GM23338 (cell line): ENCODE measurements at regions not wholly inside any gene's neighbourhood (a gene's known extent, or its start where the extent isn't known, plus 50 kb on each side); places are given as distances from the start of the nearest gene placed in this dataset.

ENCODE experiments used
- ATAC-seq: fragments of 200-7000 bp; cut with Tn5 transposase; 3 replicates; pipeline ENCODE4 v1.9.1; 2020
- DNase-seq: peaks from one replicate; pipeline ENCODE4 v3.0.0-alpha.2; 2015; ENCODE audit warnings: low spot score
- H2AFZ ChIP-seq: fragments of 200-600 bp; sonication (generic); 2 replicates; pipeline ENCODE4 v1.8.0; 2016; ENCODE audit warnings: antibody characterized with exemption, mild to moderate bottlenecking, moderate library complexity
- H3F3A ChIP-seq: fragments of 200-600 bp; sonication (generic); replicated peaks from 2 replicates; pipeline ENCODE4 v1.8.0; 2017; ENCODE audit warnings: antibody characterized with exemption, mixed run types, low read depth
- H3K27ac ChIP-seq: fragments of 200-600 bp; sonication (generic); 2 replicates; pipeline ENCODE4 v1.6.1; 2016; ENCODE audit warnings: low read depth
- H3K27me3 ChIP-seq: fragments of 200-600 bp; sonication (generic); 2 replicates; pipeline ENCODE4 v1.8.0; 2016; ENCODE audit warnings: mild to moderate bottlenecking, mixed run types, moderate library complexity; ENCODE audit not compliant: insufficient read depth
- H3K36me3 ChIP-seq: fragments of 200-600 bp; sonication (generic); 2 replicates; pipeline ENCODE4 v1.8.0; 2016; ENCODE audit warnings: mild to moderate bottlenecking; ENCODE audit not compliant: insufficient read depth
- H3K4me1 ChIP-seq: fragments of 200-600 bp; sonication (generic); 2 replicates; pipeline ENCODE4 v1.8.0; 2016; ENCODE audit warnings: mild to moderate bottlenecking, moderate library complexity; ENCODE audit not compliant: insufficient read depth
- H3K4me2 ChIP-seq: fragments of 200-600 bp; sonication (generic); 2 replicates; pipeline ENCODE4 v1.7.1; 2017; ENCODE audit warnings: mixed run types
- H3K4me3 ChIP-seq: fragments of 200-600 bp; sonication (generic); 2 replicates; pipeline ENCODE4 v1.6.1; 2016; ENCODE audit warnings: mixed run types
- H3K79me2 ChIP-seq: fragments of 200-600 bp; sonication (generic); replicated peaks from 2 replicates; pipeline ENCODE4 v1.8.0; 2017; ENCODE audit warnings: mild to moderate bottlenecking; ENCODE audit not compliant: insufficient read depth
- H3K9me2 ChIP-seq: fragments of 200-600 bp; sonication (generic); 2 replicates; pipeline ENCODE4 v1.8.0; 2017; ENCODE audit not compliant: insufficient read depth
- H4K20me1 ChIP-seq: fragments of 200-600 bp; sonication (generic); replicated peaks from 2 replicates; pipeline ENCODE4 v1.8.0; 2017; ENCODE audit warnings: mild to moderate bottlenecking; ENCODE audit not compliant: insufficient read depth
- H3K27ac Mint-ChIP-seq: 2 replicates; pipeline ENCODE4 v1.8.0; 2020; ENCODE audit warnings: inconsistent platforms, mild to moderate bottlenecking, moderate library complexity, mixed read lengths
- H3K27me3 Mint-ChIP-seq: 3 replicates; pipeline ENCODE4 v1.8.0; 2022; ENCODE audit warnings: low read depth, mild to moderate bottlenecking, moderate library complexity, mixed read lengths, inconsistent platforms; ENCODE audit not compliant: insufficient read depth, poor library complexity
- H3K36me3 Mint-ChIP-seq: 3 replicates; pipeline ENCODE4 v1.8.0; 2021; ENCODE audit warnings: low read depth, mild to moderate bottlenecking, inconsistent platforms, moderate library complexity, mixed read lengths
- H3K4me1 Mint-ChIP-seq: 3 replicates; pipeline ENCODE4 v1.8.0; 2020; ENCODE audit warnings: mild to moderate bottlenecking, inconsistent platforms, mixed read lengths
- H3K4me3 Mint-ChIP-seq: 3 replicates; pipeline ENCODE4 v1.8.0; 2021; ENCODE audit warnings: moderate library complexity, mild to moderate bottlenecking, inconsistent platforms, mixed read lengths
- H3K9me3 Mint-ChIP-seq: 3 replicates; pipeline ENCODE4 v1.8.0; 2020; ENCODE audit warnings: moderate library complexity, mild to moderate bottlenecking, inconsistent platforms, mixed read lengths
- CREB1 ChIP-seq: fragments of 250-450 bp; sonication (Bioruptor Pico); IDR thresholded peaks from 2 replicates; pipeline ENCODE4 v1.5.0; 2020; ENCODE audit warnings: low read depth, mild to moderate bottlenecking, moderate library complexity
- EZH2 ChIP-seq: fragments of 200-600 bp; sonication (generic); IDR thresholded peaks from one replicate; pipeline ENCODE4 v1.8.0; 2017; ENCODE audit warnings: antibody characterized with exemption, mild to moderate bottlenecking, low read depth; ENCODE audit not compliant: unreplicated experiment
- EZH2phosphoT487 ChIP-seq: fragments of 200-600 bp; sonication (generic); IDR thresholded peaks from one replicate; pipeline ENCODE4 v1.8.1; 2018; ENCODE audit warnings: antibody characterized with exemption; ENCODE audit not compliant: unreplicated experiment
- JUNB ChIP-seq: IDR thresholded peaks from one replicate; pipeline ENCODE4 v1.6.1; 2016; ENCODE audit warnings: antibody characterized with exemption; ENCODE audit not compliant: unreplicated experiment
- NANOG ChIP-seq: IDR thresholded peaks from 2 replicates; pipeline ENCODE4 v1.6.1; 2016; ENCODE audit warnings: antibody characterized with exemption, borderline replicate concordance
- POLR2AphosphoS5 ChIP-seq: IDR thresholded peaks from 2 replicates; pipeline ENCODE4 v1.6.1; 2016; ENCODE audit warnings: antibody characterized with exemption, low read depth
- STAT1 ChIP-seq: IDR thresholded peaks from one replicate; pipeline ENCODE4 v1.6.1; 2016; ENCODE audit warnings: antibody characterized with exemption; ENCODE audit not compliant: unreplicated experiment
- ZNF114 ChIP-seq: fragments of 250-450 bp; sonication (Bioruptor Pico); IDR thresholded peaks from 2 replicates; pipeline ENCODE4 v1.5.0; 2020; ENCODE audit warnings: mild to moderate bottlenecking, moderate library complexity
- ZNF331 ChIP-seq: fragments of 250-450 bp; sonication (Bioruptor Pico); IDR thresholded peaks from 2 replicates; pipeline ENCODE4 v1.5.0; 2020; ENCODE audit warnings: low read depth, mild to moderate bottlenecking, moderate library complexity
- TF ChIP-seq, protein P1 (sequence below), 2 experiments: fragments of 200-600 bp in 1 of 2; sonication (generic) in 1 of 2; conservative IDR thresholded peaks; 2 replicates each; pipeline versions ENCODE4 v1.5.1 to v1.6.1; 2016 to 2017; ENCODE audit warnings: antibody characterized with exemption in 2 of 2, low read depth in 2 of 2, mild to moderate bottlenecking in 2 of 2, moderate library complexity in 1 of 2
- TF ChIP-seq, protein P2 (sequence below): IDR thresholded peaks from one replicate; pipeline ENCODE4 v1.6.1; 2018; ENCODE audit warnings: antibody characterized with exemption; ENCODE audit not compliant: unreplicated experiment
- TF ChIP-seq, protein P3 (sequence below): fragments of 250-450 bp; sonication (Bioruptor Pico); IDR thresholded peaks from 2 replicates; pipeline ENCODE4 v1.5.0; 2020; ENCODE audit warnings: mild to moderate bottlenecking, moderate library complexity
- TF ChIP-seq, protein P4 (sequence below): IDR thresholded peaks from 2 replicates; pipeline ENCODE4 v1.6.1; 2016; ENCODE audit warnings: antibody characterized with exemption

- Histone ChIP-seq H3K9me2 (peaks cover 6% of the 10 kb centered on the region; the same call in 1 of the 2 replicates), H3K4me2 (no peak overlapping the region), H3F3A (no peaks in the 10 kb centered on the region), H3K79me2 (no peaks in the 10 kb centered on the region), H3K36me3 (no peaks in the 10 kb centered on the region), H3K27me3 (no peaks in the 10 kb centered on the region), H3K4me3 (no peak overlapping the region), H4K20me1 (no peaks in the 10 kb centered on the region), H2AFZ (peak overlapping the region; percentile 43; the same call in 1 of the 2 replicates), H3K27ac (no peak overlapping the region), H3K4me1 (no peaks in the 10 kb centered on the region)
- Mint-ChIP-seq H3K36me3 (no peaks in the 10 kb centered on the region), H3K27ac (no peak overlapping the region), H3K27me3 (no peaks in the 10 kb centered on the region), H3K9me3 (no peaks in the 10 kb centered on the region), H3K4me1 (no peaks in the 10 kb centered on the region), H3K4me3 (no peak overlapping the region)
- no peak for DNase-seq
- TF ChIP-seq, protein P1, sequence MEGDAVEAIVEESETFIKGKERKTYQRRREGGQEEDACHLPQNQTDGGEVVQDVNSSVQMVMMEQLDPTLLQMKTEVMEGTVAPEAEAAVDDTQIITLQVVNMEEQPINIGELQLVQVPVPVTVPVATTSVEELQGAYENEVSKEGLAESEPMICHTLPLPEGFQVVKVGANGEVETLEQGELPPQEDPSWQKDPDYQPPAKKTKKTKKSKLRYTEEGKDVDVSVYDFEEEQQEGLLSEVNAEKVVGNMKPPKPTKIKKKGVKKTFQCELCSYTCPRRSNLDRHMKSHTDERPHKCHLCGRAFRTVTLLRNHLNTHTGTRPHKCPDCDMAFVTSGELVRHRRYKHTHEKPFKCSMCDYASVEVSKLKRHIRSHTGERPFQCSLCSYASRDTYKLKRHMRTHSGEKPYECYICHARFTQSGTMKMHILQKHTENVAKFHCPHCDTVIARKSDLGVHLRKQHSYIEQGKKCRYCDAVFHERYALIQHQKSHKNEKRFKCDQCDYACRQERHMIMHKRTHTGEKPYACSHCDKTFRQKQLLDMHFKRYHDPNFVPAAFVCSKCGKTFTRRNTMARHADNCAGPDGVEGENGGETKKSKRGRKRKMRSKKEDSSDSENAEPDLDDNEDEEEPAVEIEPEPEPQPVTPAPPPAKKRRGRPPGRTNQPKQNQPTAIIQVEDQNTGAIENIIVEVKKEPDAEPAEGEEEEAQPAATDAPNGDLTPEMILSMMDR (conservative IDR thresholded peaks at IDR 0.05; ENCODE audit: low read depth in 2 of 2), result no peak
- TF ChIP-seq EZH2, result no peak
- TF ChIP-seq, protein P2, sequence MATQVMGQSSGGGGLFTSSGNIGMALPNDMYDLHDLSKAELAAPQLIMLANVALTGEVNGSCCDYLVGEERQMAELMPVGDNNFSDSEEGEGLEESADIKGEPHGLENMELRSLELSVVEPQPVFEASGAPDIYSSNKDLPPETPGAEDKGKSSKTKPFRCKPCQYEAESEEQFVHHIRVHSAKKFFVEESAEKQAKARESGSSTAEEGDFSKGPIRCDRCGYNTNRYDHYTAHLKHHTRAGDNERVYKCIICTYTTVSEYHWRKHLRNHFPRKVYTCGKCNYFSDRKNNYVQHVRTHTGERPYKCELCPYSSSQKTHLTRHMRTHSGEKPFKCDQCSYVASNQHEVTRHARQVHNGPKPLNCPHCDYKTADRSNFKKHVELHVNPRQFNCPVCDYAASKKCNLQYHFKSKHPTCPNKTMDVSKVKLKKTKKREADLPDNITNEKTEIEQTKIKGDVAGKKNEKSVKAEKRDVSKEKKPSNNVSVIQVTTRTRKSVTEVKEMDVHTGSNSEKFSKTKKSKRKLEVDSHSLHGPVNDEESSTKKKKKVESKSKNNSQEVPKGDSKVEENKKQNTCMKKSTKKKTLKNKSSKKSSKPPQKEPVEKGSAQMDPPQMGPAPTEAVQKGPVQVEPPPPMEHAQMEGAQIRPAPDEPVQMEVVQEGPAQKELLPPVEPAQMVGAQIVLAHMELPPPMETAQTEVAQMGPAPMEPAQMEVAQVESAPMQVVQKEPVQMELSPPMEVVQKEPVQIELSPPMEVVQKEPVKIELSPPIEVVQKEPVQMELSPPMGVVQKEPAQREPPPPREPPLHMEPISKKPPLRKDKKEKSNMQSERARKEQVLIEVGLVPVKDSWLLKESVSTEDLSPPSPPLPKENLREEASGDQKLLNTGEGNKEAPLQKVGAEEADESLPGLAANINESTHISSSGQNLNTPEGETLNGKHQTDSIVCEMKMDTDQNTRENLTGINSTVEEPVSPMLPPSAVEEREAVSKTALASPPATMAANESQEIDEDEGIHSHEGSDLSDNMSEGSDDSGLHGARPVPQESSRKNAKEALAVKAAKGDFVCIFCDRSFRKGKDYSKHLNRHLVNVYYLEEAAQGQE, result no peak
- TF ChIP-seq EZH2phosphoT487, result no peak
- no peak for TF ChIP-seq JUNB
- TF ChIP-seq, protein P3, sequence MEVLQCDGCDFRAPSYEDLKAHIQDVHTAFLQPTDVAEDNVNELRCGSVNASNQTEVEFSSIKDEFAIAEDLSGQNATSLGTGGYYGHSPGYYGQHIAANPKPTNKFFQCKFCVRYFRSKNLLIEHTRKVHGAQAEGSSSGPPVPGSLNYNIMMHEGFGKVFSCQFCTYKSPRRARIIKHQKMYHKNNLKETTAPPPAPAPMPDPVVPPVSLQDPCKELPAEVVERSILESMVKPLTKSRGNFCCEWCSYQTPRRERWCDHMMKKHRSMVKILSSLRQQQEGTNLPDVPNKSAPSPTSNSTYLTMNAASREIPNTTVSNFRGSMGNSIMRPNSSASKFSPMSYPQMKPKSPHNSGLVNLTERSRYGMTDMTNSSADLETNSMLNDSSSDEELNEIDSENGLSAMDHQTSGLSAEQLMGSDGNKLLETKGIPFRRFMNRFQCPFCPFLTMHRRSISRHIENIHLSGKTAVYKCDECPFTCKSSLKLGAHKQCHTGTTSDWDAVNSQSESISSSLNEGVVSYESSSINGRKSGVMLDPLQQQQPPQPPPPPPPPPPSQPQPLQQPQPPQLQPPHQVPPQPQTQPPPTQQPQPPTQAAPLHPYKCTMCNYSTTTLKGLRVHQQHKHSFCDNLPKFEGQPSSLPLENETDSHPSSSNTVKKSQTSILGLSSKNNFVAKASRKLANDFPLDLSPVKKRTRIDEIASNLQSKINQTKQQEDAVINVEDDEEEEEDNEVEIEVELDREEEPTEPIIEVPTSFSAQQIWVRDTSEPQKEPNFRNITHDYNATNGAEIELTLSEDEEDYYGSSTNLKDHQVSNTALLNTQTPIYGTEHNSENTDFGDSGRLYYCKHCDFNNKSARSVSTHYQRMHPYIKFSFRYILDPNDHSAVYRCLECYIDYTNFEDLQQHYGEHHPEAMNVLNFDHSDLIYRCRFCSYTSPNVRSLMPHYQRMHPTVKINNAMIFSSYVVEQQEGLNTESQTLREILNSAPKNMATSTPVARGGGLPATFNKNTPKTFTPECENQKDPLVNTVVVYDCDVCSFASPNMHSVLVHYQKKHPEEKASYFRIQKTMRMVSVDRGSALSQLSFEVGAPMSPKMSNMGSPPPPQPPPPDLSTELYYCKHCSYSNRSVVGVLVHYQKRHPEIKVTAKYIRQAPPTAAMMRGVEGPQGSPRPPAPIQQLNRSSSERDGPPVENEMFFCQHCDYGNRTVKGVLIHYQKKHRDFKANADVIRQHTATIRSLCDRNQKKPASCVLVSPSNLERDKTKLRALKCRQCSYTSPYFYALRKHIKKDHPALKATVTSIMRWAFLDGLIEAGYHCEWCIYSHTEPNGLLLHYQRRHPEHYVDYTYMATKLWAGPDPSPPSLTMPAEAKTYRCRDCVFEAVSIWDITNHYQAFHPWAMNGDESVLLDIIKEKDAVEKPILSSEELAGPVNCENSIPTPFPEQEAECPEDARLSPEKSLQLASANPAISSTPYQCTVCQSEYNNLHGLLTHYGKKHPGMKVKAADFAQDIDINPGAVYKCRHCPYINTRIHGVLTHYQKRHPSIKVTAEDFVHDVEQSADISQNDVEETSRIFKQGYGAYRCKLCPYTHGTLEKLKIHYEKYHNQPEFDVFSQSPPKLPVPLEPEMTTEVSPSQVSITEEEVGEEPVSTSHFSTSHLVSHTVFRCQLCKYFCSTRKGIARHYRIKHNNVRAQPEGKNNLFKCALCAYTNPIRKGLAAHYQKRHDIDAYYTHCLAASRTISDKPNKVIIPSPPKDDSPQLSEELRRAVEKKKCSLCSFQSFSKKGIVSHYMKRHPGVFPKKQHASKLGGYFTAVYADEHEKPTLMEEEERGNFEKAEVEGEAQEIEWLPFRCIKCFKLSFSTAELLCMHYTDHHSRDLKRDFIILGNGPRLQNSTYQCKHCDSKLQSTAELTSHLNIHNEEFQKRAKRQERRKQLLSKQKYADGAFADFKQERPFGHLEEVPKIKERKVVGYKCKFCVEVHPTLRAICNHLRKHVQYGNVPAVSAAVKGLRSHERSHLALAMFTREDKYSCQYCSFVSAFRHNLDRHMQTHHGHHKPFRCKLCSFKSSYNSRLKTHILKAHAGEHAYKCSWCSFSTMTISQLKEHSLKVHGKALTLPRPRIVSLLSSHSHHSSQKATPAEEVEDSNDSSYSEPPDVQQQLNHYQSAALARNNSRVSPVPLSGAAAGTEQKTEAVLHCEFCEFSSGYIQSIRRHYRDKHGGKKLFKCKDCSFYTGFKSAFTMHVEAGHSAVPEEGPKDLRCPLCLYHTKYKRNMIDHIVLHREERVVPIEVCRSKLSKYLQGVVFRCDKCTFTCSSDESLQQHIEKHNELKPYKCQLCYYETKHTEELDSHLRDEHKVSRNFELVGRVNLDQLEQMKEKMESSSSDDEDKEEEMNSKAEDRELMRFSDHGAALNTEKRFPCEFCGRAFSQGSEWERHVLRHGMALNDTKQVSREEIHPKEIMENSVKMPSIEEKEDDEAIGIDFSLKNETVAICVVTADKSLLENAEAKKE (CRISPR knock-in tag), result no peak
- TF ChIP-seq STAT1, result no peak
- TF ChIP-seq CREB1 (CRISPR knock-in tag), result no peak
- no peak for TF ChIP-seq ZNF114 (CRISPR knock-in tag)
- no peak for TF ChIP-seq ZNF331 (CRISPR knock-in tag)
- no peak for TF ChIP-seq NANOG
- TF ChIP-seq, protein P4, sequence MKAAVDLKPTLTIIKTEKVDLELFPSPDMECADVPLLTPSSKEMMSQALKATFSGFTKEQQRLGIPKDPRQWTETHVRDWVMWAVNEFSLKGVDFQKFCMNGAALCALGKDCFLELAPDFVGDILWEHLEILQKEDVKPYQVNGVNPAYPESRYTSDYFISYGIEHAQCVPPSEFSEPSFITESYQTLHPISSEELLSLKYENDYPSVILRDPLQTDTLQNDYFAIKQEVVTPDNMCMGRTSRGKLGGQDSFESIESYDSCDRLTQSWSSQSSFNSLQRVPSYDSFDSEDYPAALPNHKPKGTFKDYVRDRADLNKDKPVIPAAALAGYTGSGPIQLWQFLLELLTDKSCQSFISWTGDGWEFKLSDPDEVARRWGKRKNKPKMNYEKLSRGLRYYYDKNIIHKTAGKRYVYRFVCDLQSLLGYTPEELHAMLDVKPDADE, result no peak
- no peak for TF ChIP-seq POLR2AphosphoS5
- ATAC-seq, result no peak
These were observed 65.0 kb upstream of the KCTD3 start for GRCh38 chr1:215502081-215502480.
